Smooth muscle cell (in vitro differentiated cells): ENCODE measurements at regions not wholly inside any gene's neighbourhood (a gene's known extent, or its start where the extent isn't known, plus 50 kb on each side); places are given as distances from the start of the nearest gene placed in this dataset.

Experiments used
- DNase-seq: peaks from one replicate; lab custom pipeline; 2025; ENCODE audit not compliant: unreplicated experiment; lab: John Stamatoyannopoulos, UW
- H2AFZ ChIP-seq: fragments of 200-600 bp; sonication (generic); 2 replicates; pipeline ENCODE4 v1.6.0; 2016; ENCODE audit warnings: antibody characterized with exemption, low read depth, mild to moderate bottlenecking
- H3F3A ChIP-seq: fragments of 200-600 bp; sonication (generic); 2 replicates; pipeline ENCODE4 v1.6.0; 2017; ENCODE audit warnings: antibody characterized with exemption, low read depth
- H3K27ac ChIP-seq: fragments of 200-600 bp; sonication (generic); 2 replicates; pipeline ENCODE4 v1.5.1; 2016; ENCODE audit warnings: low read depth, mild to moderate bottlenecking
- H3K27me3 ChIP-seq: fragments of 200-600 bp; sonication (generic); 2 replicates; pipeline ENCODE4 v1.6.1; 2016; ENCODE audit warnings: low read depth, mild to moderate bottlenecking
- H3K36me3 ChIP-seq: fragments of 200-600 bp; sonication (generic); 2 replicates; pipeline ENCODE4 v1.5.1; 2016; ENCODE audit warnings: low read depth
- H3K4me1 ChIP-seq: fragments of 200-600 bp; sonication (generic); 2 replicates; pipeline ENCODE4 v1.5.1; 2016; ENCODE audit warnings: low read depth
- H3K4me2 ChIP-seq: fragments of 200-600 bp; sonication (generic); 2 replicates; pipeline ENCODE4 v1.6.0; 2016; ENCODE audit warnings: mild to moderate bottlenecking
- H3K4me3 ChIP-seq: fragments of 200-600 bp; sonication (generic); 2 replicates; pipeline ENCODE4 v1.5.1; 2016; ENCODE audit warnings: mild to moderate bottlenecking
- H3K79me2 ChIP-seq: fragments of 200-600 bp; sonication (generic); 2 replicates; pipeline ENCODE4 v1.6.0; 2016; ENCODE audit warnings: low read depth, mild to moderate bottlenecking
- H3K9ac ChIP-seq: fragments of 200-600 bp; sonication (generic); 2 replicates; pipeline ENCODE4 v1.6.0; 2016; ENCODE audit warnings: low read depth
- H3K9me3 ChIP-seq: fragments of 200-600 bp; sonication (generic); replicated peaks from 2 replicates; pipeline ENCODE4 v1.5.1; 2016; ENCODE audit warnings: low read depth
- H4K20me1 ChIP-seq: fragments of 200-600 bp; sonication (generic); 2 replicates; pipeline ENCODE4 v1.6.0; 2016; ENCODE audit warnings: low read depth
- WGBS: methylation state at CpG from one replicate; pipeline ENCODE4 v1.1.7; 2016; ENCODE audit warnings: low lambda C conversion rate; 5-methylcytosine and 5-hydroxymethylcytosine counted together
- TF ChIP-seq, protein P1 (sequence below): fragments of 200-600 bp; sonication (generic); IDR thresholded peaks from 2 replicates; pipeline ENCODE4 v1.5.1; 2017; ENCODE audit warnings: borderline replicate concordance, mild to moderate bottlenecking, antibody characterized with exemption; ENCODE audit not compliant: insufficient read depth, poor library complexity, severe bottlenecking

DNA sequence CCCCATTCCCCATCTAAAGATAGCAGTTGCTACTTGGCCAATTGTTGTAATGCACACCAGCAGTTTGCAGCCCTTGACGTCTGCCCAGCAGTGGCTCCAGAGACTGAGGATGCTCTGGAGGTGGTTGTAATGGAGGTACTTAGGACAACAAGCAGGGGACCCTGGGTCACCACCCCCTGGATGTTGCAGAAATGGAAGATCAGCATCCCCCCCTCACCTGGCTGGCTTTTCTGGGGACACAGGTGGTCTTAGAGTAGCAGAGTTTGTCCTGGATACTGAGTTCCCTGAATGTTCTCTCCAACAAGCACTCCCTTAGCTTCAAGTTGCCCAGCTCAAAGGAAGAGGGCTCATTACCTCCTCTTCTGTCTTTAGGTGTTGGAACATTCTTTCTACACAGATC lies 250.5 kb downstream of the AACS start:
- peaks cover 5% of the 10 kb centered on the region for H3K27me3 ChIP-seq
- H3K36me3 ChIP-seq = no peaks in the 10 kb centered on the region
- no peak overlapping the region for H3K4me3 ChIP-seq
- H3K4me2 ChIP-seq = no peak overlapping the region
- H3K79me2 ChIP-seq = no peaks in the 10 kb centered on the region
- DNase-seq = no peak
- H3K4me1 ChIP-seq = peaks cover 11% of the 10 kb centered on the region
- H2AFZ ChIP-seq = no peak overlapping the region
- H3K27ac ChIP-seq = no peak overlapping the region
- no peaks in the 10 kb centered on the region for H3K9me3 ChIP-seq
- 83% methylated on average over 1 of the region's 1 CpG for WGBS
- H3F3A ChIP-seq = no peaks in the 10 kb centered on the region
- H4K20me1 ChIP-seq = no peaks in the 10 kb centered on the region
- no peak overlapping the region for H3K9ac ChIP-seq
- TF ChIP-seq, protein P1, sequence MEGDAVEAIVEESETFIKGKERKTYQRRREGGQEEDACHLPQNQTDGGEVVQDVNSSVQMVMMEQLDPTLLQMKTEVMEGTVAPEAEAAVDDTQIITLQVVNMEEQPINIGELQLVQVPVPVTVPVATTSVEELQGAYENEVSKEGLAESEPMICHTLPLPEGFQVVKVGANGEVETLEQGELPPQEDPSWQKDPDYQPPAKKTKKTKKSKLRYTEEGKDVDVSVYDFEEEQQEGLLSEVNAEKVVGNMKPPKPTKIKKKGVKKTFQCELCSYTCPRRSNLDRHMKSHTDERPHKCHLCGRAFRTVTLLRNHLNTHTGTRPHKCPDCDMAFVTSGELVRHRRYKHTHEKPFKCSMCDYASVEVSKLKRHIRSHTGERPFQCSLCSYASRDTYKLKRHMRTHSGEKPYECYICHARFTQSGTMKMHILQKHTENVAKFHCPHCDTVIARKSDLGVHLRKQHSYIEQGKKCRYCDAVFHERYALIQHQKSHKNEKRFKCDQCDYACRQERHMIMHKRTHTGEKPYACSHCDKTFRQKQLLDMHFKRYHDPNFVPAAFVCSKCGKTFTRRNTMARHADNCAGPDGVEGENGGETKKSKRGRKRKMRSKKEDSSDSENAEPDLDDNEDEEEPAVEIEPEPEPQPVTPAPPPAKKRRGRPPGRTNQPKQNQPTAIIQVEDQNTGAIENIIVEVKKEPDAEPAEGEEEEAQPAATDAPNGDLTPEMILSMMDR = no peak

- no peak overlapping the region for H2AFZ ChIP-seq
- WGBS = 87% methylated on average over 6 of the region's 6 CpGs
- H3K4me2 ChIP-seq = no peak overlapping the region
- no peaks in the 10 kb centered on the region for H3K27me3 ChIP-seq
- H3K27ac ChIP-seq = no peak overlapping the region
- TF ChIP-seq, protein P1 = no peak
- H3F3A ChIP-seq = no peaks in the 10 kb centered on the region
- DNase-seq = no peak
- H3K9ac ChIP-seq = no peak overlapping the region
- H3K36me3 ChIP-seq = no peaks in the 10 kb centered on the region
- H3K79me2 ChIP-seq = no peaks in the 10 kb centered on the region
- no peaks in the 10 kb centered on the region for H3K4me1 ChIP-seq
- H3K4me3 ChIP-seq = no peak overlapping the region
- H3K9me3 ChIP-seq = no peaks in the 10 kb centered on the region
- no peaks in the 10 kb centered on the region for H4K20me1 ChIP-seq
These were observed 254.9 kb downstream of the AACS start for GRCh38 chr12:125320177-125320576.

DNA sequence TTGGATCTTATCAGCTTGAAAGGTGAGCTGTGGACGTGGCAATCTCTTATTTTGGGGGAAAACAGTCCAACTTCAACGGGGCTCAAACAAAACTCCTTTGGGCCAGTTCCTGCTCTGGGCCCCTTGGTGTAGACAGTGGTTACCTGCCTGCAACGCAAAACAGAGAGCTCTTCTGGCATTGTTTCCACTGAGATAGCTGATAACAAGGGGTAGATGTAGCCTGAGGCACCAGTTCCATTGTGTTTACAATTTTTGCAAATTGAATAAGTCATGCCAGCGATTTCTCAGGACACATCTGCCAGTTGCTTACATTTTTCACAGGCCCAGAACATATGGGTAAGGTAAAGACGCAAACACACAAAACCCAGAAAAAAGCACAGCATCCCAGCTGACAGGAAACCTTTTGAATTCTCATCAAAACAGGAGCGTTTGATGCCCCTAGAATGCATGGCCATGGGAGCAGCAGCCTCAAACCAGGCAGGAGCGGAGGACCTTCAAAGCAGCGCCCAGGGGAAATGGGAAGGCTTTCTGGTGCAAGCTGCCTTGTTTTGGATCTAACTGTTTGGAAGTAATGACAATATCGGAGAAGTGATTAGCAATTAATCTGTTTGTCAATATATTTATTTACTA lies 259.7 kb downstream of the AACS start:
- DNase-seq = no peak
- Histone ChIP-seq H3K27ac (no peak overlapping the region), H3K4me2 (no peak overlapping the region), H3K9me3 (no peaks in the 10 kb centered on the region), H2AFZ (no peak overlapping the region), H3K4me1 (no peaks in the 10 kb centered on the region), H3F3A (no peaks in the 10 kb centered on the region), H3K4me3 (no peak overlapping the region), H3K27me3 (no peaks in the 10 kb centered on the region), H3K79me2 (no peaks in the 10 kb centered on the region), H4K20me1 (no peaks in the 10 kb centered on the region), H3K36me3 (no peaks in the 10 kb centered on the region), H3K9ac (no peak overlapping the region)
- 71% methylated on average over 9 of the region's 9 CpGs for WGBS
- TF ChIP-seq, protein P1 = no peak
